IMR-90 (cell line): ENCODE measurements at regions not wholly inside any gene's neighbourhood (a gene's known extent, or its start where the extent isn't known, plus 50 kb on each side); places are given as distances from the start of the nearest gene placed in this dataset.

Experiments
- ATAC-seq: fragments of 200-7000 bp; cut with Tn5 transposase; 2 replicates; pipeline ENCODE4 v1.9.1; 2020; ENCODE audit warnings: low read depth, mild to moderate bottlenecking, moderate library complexity
- BruUV-seq: library from RNA; stranded (reverse); fragments of 400-500 nt; replicated peaks from 2 replicates; lab custom pipeline; 2021; lab: Mats Ljungman, UMichigan
- CTCF ChIA-PET: fragments of 300-600 bp; formaldehyde crosslinking; extraction: SDS; loops from one replicate; lab custom pipeline; 2021; ENCODE audit warnings: antibody characterized with exemption; lab: Yijun Ruan, JAX
- POLR2A ChIA-PET: fragments of 300-600 bp; sonication (Branson Sonifier 250); formaldehyde crosslinking; loops from one replicate; lab custom pipeline; 2022; ENCODE audit warnings: antibody characterized with exemption; ENCODE audit not compliant: unreplicated experiment; lab: Charles Lee
- DNase-seq: peaks from one replicate; pipeline ENCODE4 v3.0.0; 2013
- H2AFZ ChIP-seq: replicated peaks from 2 replicates; pipeline ENCODE3; 2013; ENCODE audit warnings: low read length, mild to moderate bottlenecking; ENCODE audit not compliant: poor library complexity
- H2AK5ac ChIP-seq: 2 replicates; pipeline ENCODE4 v1.6.1; 2013; ENCODE audit warnings: low read depth, low read length, inconsistent platforms
- H2AK9ac ChIP-seq: replicated peaks from 2 replicates; pipeline ENCODE3; 2013; ENCODE audit warnings: mild to moderate bottlenecking, low read depth, low read length, moderate library complexity; ENCODE audit not compliant: poor library complexity
- H2BK120ac ChIP-seq: 2 replicates; pipeline ENCODE4 v1.6.1; 2013; ENCODE audit warnings: low read depth, low read length, inconsistent platforms
- H2BK15ac ChIP-seq: 3 replicates; pipeline ENCODE4 v1.6.1; 2013; ENCODE audit warnings: low read depth, low read length, inconsistent platforms
- H2BK20ac ChIP-seq: 2 replicates; pipeline ENCODE4 v1.6.1; 2013; ENCODE audit warnings: low read depth, mild to moderate bottlenecking, inconsistent platforms, low read length, moderate library complexity
- H2BK5ac ChIP-seq: 2 replicates; pipeline ENCODE4 v1.6.1; 2013; ENCODE audit warnings: mild to moderate bottlenecking, low read depth, low read length, inconsistent platforms; ENCODE audit not compliant: poor library complexity, severe bottlenecking
- H3K14ac ChIP-seq: replicated peaks from 2 replicates; pipeline ENCODE4 v1.6.1; 2013; ENCODE audit warnings: low read depth, low read length, inconsistent platforms
- H3K18ac ChIP-seq: 2 replicates; pipeline ENCODE4 v1.6.1; 2013; ENCODE audit warnings: low read depth, low read length, control low read depth
- H3K23ac ChIP-seq: 2 replicates; pipeline ENCODE4 v1.6.1; 2013; ENCODE audit warnings: low read depth, low read length, inconsistent platforms
- H3K27ac ChIP-seq: 2 replicates; pipeline ENCODE4 v1.5.1; 2013; ENCODE audit warnings: mild to moderate bottlenecking, control low read depth, low read length; ENCODE audit not compliant: insufficient read depth
- H3K27me3 ChIP-seq: 2 replicates; pipeline ENCODE4 v1.6.1; 2013; ENCODE audit warnings: low read length; ENCODE audit not compliant: control insufficient read depth, insufficient read depth
- H3K36me3 ChIP-seq: 2 replicates; pipeline ENCODE4 v1.6.1; 2013; ENCODE audit warnings: low read length, mixed read lengths; ENCODE audit not compliant: control insufficient read depth, insufficient read depth
- H3K4ac ChIP-seq: 2 replicates; pipeline ENCODE4 v1.6.1; 2013; ENCODE audit warnings: low read depth, low read length, inconsistent platforms
- H3K4me1 ChIP-seq: 2 replicates; pipeline ENCODE4 v1.6.1; 2013; ENCODE audit warnings: low read length, mixed read lengths; ENCODE audit not compliant: control insufficient read depth, insufficient read depth
- H3K4me2 ChIP-seq: 2 replicates; pipeline ENCODE4 v1.6.1; 2013; ENCODE audit warnings: low read depth, mild to moderate bottlenecking, control low read depth, low read length, moderate library complexity
- H3K4me3 ChIP-seq: 2 replicates; pipeline ENCODE4 v1.5.1; 2013; ENCODE audit warnings: low read depth, mild to moderate bottlenecking, control low read depth, low read length, moderate library complexity; ENCODE audit not compliant: insufficient read depth
- H3K56ac ChIP-seq: 2 replicates; pipeline ENCODE4 v1.6.1; 2013; ENCODE audit warnings: low read length, inconsistent platforms; ENCODE audit not compliant: insufficient read depth; ENCODE audit errors: extremely low read depth
- H3K79me1 ChIP-seq, 2 experiments: 2 replicates each; pipeline ENCODE4 v1.6.1; 2013; ENCODE audit warnings: low read length in 2 of 2, inconsistent platforms in 1 of 2, low read depth in 1 of 2
- H3K9ac ChIP-seq: 2 replicates; pipeline ENCODE4 v1.6.1; 2013; ENCODE audit warnings: low read depth, low read length, control low read depth
- H3K9me1 ChIP-seq: 2 replicates; pipeline ENCODE4 v1.6.1; 2013; ENCODE audit warnings: low read length, inconsistent platforms; ENCODE audit not compliant: insufficient read depth
- H3K9me3 ChIP-seq: 2 replicates; pipeline ENCODE4 v1.6.1; 2013; ENCODE audit warnings: low read length; ENCODE audit not compliant: control insufficient read depth, insufficient read depth
- H4K20me1 ChIP-seq: 2 replicates; pipeline ENCODE4 v1.6.1; 2013; ENCODE audit warnings: low read length, inconsistent platforms; ENCODE audit not compliant: insufficient read depth
- H4K5ac ChIP-seq: 2 replicates; pipeline ENCODE4 v1.6.1; 2013; ENCODE audit warnings: mild to moderate bottlenecking, low read depth, low read length, control low read depth
- H4K8ac ChIP-seq, 2 experiments: 2 replicates each; pipeline ENCODE4 v1.6.1; 2013; ENCODE audit warnings: low read depth in 2 of 2, low read length in 2 of 2, control low read depth in 1 of 2, inconsistent platforms in 1 of 2
- H4K91ac ChIP-seq: 2 replicates; pipeline ENCODE4 v1.6.1; 2013; ENCODE audit warnings: low read depth, low read length, inconsistent platforms; ENCODE audit not compliant: insufficient read depth
- BHLHE40 ChIP-seq: fragments of 150-350 bp; IDR thresholded peaks from 2 replicates; pipeline ENCODE4 v1.6.1; 2016; ENCODE audit warnings: mild to moderate bottlenecking, low read depth, low read length
- CEBPB ChIP-seq: IDR thresholded peaks from 2 replicates; pipeline ENCODE4 v1.6.1; 2012; ENCODE audit warnings: low read depth, low read length, improper control_type of control experiment
- CHD1 ChIP-seq: IDR thresholded peaks from 2 replicates; pipeline ENCODE4 v1.6.1; 2012; ENCODE audit warnings: low read depth, low read length, improper control_type of control experiment
- ELK1 ChIP-seq: fragments of 150-350 bp; IDR thresholded peaks from 2 replicates; pipeline ENCODE4 v1.6.1; 2016; ENCODE audit warnings: low read depth, mild to moderate bottlenecking, low read length, moderate library complexity, borderline replicate concordance
- FOS ChIP-seq: fragments of 150-350 bp; IDR thresholded peaks from 2 replicates; pipeline ENCODE4 v1.6.1; 2016; ENCODE audit warnings: low read depth, low read length
- MAFK ChIP-seq: IDR thresholded peaks from 2 replicates; pipeline ENCODE4 v1.6.1; 2012; ENCODE audit warnings: low read depth, low read length, improper control_type of control experiment
- MAZ ChIP-seq: IDR thresholded peaks from 2 replicates; pipeline ENCODE4 v1.6.1; 2012; ENCODE audit warnings: low read depth, mild to moderate bottlenecking, low read length, improper control_type of control experiment, moderate library complexity, borderline replicate concordance
- MXI1 ChIP-seq: IDR thresholded peaks from 2 replicates; pipeline ENCODE4 v1.6.1; 2012; ENCODE audit warnings: low read depth, mild to moderate bottlenecking, low read length, moderate library complexity, borderline replicate concordance
- NFE2L2 ChIP-seq: fragments of 150-350 bp; IDR thresholded peaks from 2 replicates; pipeline ENCODE4 v1.6.1; 2016; ENCODE audit warnings: low read depth, mild to moderate bottlenecking, low read length
- POLR2A ChIP-seq: IDR thresholded peaks from 2 replicates; pipeline ENCODE4 v1.6.1; 2012; ENCODE audit warnings: mild to moderate bottlenecking, low read depth, low read length
- RAD21 ChIP-seq: IDR thresholded peaks from 2 replicates; pipeline ENCODE4 v1.6.1; 2012; ENCODE audit warnings: low read length, improper control_type of control experiment
- RCOR1 ChIP-seq: IDR thresholded peaks from 2 replicates; pipeline ENCODE4 v1.6.1; 2012; ENCODE audit warnings: mild to moderate bottlenecking, low read length, improper control_type of control experiment; ENCODE audit not compliant: insufficient replicate concordance
- RFX5 ChIP-seq: IDR thresholded peaks from 2 replicates; pipeline ENCODE4 v1.8.0; 2012; ENCODE audit warnings: low read depth, mild to moderate bottlenecking, low read length, moderate library complexity
- SMC3 ChIP-seq: fragments of 150-350 bp; IDR thresholded peaks from 2 replicates; pipeline ENCODE4 v1.6.1; 2016; ENCODE audit warnings: low read depth, mild to moderate bottlenecking, antibody characterized with exemption, low read length, moderate library complexity
- dilution Hi-C: fragments of 300-500 bp; cut with HindIII; formaldehyde crosslinking; loops from one replicate; pipeline ENCODE4 v1.14.3; 2018; ENCODE audit warnings: low sequenced_read_pairs; ENCODE audit not compliant: unreplicated experiment
- in situ Hi-C: fragments of 300-500 bp; cut with MboI; formaldehyde crosslinking; loops from 3 replicates; pipeline ENCODE4 v1.14.3; 2019; ENCODE audit warnings: low sequenced_read_pairs, inconsistent platforms, mixed read lengths
- intact Hi-C: fragments of 100-400 bp; cut with micrococcal nuclease; formaldehyde crosslinking; loops from 2 replicates; pipeline ENCODE4 v1.10.0; 2022
- TF ChIP-seq, protein P1 (sequence below): fragments of 150-350 bp; IDR thresholded peaks from 2 replicates; pipeline ENCODE4 v1.6.1; 2017; ENCODE audit warnings: mild to moderate bottlenecking, antibody characterized with exemption, low read length, low read depth
- TF ChIP-seq, protein P2 (sequence below): conservative IDR thresholded peaks from 2 replicates; pipeline ENCODE4 v1.5.1; 2012; ENCODE audit warnings: mild to moderate bottlenecking, low read depth, low read length, improper control_type of control experiment

DNA sequence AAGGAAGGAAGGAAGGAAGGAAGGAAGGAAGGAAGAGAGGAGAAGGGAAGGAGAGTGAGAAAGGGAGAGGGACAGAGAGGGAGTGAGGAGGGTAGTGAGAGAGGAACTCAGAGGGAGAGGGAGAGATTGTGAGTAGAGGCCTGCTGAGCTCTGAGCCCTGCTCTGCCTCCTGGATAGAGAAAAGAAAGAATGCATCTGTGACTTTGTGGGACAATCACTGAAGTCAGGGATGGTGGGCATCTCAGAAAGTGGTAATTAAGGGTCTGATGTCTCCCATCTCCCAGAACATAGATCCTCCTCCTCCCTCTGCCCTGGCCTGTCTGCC is 142.9 kb upstream of the BANK1 start:
- H3K56ac ChIP-seq, result no peak overlapping the region
- ATAC-seq (no peak), DNase-seq (no peak)
- intact Hi-C loops (no loop called here), dilution Hi-C loops (no loop called here), in situ Hi-C loops (no loop called here)
- H2BK20ac ChIP-seq, result no peak overlapping the region
- H2AK9ac ChIP-seq, result no peak overlapping the region
- ChIA-PET POLR2A (no interaction called here), CTCF (no interaction called here)
- no peaks in the 10 kb centered on the region for H3K9me3 ChIP-seq
- H3K4ac ChIP-seq, result no peak overlapping the region
- no peaks in the 10 kb centered on the region for H4K20me1 ChIP-seq
- no peak overlapping the region for H4K8ac ChIP-seq
- H3K4me1 ChIP-seq, result no peaks in the 10 kb centered on the region
- H2BK120ac ChIP-seq, result no peak overlapping the region
- H3K27me3 ChIP-seq, result 0 out of 2 replicates have a peak, but pooled peaks cover 3% of the 10 kb centered on the region
- H2BK15ac ChIP-seq, result no peak overlapping the region
- no peak overlapping the region for H4K5ac ChIP-seq
- TF ChIP-seq NFE2L2, result no peak
- TF ChIP-seq RCOR1, result no peak
- TF ChIP-seq POLR2A, result no peak
- TF ChIP-seq MAZ, result no peak
- TF ChIP-seq, protein P1, sequence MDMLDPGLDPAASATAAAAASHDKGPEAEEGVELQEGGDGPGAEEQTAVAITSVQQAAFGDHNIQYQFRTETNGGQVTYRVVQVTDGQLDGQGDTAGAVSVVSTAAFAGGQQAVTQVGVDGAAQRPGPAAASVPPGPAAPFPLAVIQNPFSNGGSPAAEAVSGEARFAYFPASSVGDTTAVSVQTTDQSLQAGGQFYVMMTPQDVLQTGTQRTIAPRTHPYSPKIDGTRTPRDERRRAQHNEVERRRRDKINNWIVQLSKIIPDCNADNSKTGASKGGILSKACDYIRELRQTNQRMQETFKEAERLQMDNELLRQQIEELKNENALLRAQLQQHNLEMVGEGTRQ, result no peak
- TF ChIP-seq BHLHE40, result no peak
- TF ChIP-seq MAFK, result no peak
- no peak for TF ChIP-seq MXI1
- no peak for TF ChIP-seq RAD21
- no peak for TF ChIP-seq CEBPB
- no peak for TF ChIP-seq ELK1
- TF ChIP-seq RFX5, result no peak
- TF ChIP-seq, protein P2, sequence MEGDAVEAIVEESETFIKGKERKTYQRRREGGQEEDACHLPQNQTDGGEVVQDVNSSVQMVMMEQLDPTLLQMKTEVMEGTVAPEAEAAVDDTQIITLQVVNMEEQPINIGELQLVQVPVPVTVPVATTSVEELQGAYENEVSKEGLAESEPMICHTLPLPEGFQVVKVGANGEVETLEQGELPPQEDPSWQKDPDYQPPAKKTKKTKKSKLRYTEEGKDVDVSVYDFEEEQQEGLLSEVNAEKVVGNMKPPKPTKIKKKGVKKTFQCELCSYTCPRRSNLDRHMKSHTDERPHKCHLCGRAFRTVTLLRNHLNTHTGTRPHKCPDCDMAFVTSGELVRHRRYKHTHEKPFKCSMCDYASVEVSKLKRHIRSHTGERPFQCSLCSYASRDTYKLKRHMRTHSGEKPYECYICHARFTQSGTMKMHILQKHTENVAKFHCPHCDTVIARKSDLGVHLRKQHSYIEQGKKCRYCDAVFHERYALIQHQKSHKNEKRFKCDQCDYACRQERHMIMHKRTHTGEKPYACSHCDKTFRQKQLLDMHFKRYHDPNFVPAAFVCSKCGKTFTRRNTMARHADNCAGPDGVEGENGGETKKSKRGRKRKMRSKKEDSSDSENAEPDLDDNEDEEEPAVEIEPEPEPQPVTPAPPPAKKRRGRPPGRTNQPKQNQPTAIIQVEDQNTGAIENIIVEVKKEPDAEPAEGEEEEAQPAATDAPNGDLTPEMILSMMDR, result no peak
- TF ChIP-seq SMC3, result no peak
- no peak for TF ChIP-seq CHD1
- no peak for TF ChIP-seq FOS
- no peaks in the 10 kb centered on the region for H3K36me3 ChIP-seq
- H3K9ac ChIP-seq, result no peak overlapping the region
- H3K4me3 ChIP-seq, result no peak overlapping the region
- H3K9me1 ChIP-seq, result no peaks in the 10 kb centered on the region
- H3K14ac ChIP-seq, result no peak overlapping the region
- no peak overlapping the region for H3K4me2 ChIP-seq
- H3K23ac ChIP-seq, result no peak overlapping the region
- no TSS peak for BruUV-seq
- no peak overlapping the region for H3K18ac ChIP-seq
- H3K79me1 ChIP-seq, result no peaks in the 10 kb centered on the region
- H2BK5ac ChIP-seq, result no peak overlapping the region
- H2AK5ac ChIP-seq, result no peak overlapping the region
- H4K91ac ChIP-seq, result no peak overlapping the region
- no peak overlapping the region for H2AFZ ChIP-seq
- no peak overlapping the region for H3K27ac ChIP-seq
